ENCODE measurements at regions not wholly inside any gene's neighbourhood (a gene's known extent, or its start where the extent isn't known, plus 50 kb on each side); places are given as distances from the start of the nearest gene placed in this dataset.
"Not testable (repeated sequence)": the region's sequence is repeated elsewhere in the genome, so short reads cannot be mapped to it uniquely, and the experiment has no call there.

- no peak for DNase-seq (ENCODE audit: low read depth, low spot score)
- H3K4me3 ChIP-seq (ENCODE audit: low read depth, low read length) = no peak overlapping the region
- TF ChIP-seq, protein P1, sequence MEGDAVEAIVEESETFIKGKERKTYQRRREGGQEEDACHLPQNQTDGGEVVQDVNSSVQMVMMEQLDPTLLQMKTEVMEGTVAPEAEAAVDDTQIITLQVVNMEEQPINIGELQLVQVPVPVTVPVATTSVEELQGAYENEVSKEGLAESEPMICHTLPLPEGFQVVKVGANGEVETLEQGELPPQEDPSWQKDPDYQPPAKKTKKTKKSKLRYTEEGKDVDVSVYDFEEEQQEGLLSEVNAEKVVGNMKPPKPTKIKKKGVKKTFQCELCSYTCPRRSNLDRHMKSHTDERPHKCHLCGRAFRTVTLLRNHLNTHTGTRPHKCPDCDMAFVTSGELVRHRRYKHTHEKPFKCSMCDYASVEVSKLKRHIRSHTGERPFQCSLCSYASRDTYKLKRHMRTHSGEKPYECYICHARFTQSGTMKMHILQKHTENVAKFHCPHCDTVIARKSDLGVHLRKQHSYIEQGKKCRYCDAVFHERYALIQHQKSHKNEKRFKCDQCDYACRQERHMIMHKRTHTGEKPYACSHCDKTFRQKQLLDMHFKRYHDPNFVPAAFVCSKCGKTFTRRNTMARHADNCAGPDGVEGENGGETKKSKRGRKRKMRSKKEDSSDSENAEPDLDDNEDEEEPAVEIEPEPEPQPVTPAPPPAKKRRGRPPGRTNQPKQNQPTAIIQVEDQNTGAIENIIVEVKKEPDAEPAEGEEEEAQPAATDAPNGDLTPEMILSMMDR (IDR thresholded peaks at IDR 0.05; ENCODE audit: low read depth, low read length) = no peak
- in situ Hi-C loops (cut with HindIII; ENCODE audit: low sequenced_read_pairs) = no loop called here
Observed at GRCh38 chr2:83994633-83995179, 464.4 kb downstream of the SUCLG1 start.

- TF ChIP-seq, protein P1 (IDR thresholded peaks at IDR 0.05; ENCODE audit: low read depth, low read length) = no peak
- in situ Hi-C loops (cut with HindIII; ENCODE audit: low sequenced_read_pairs) = no loop called here
- H3K4me3 ChIP-seq (ENCODE audit: low read depth, low read length) = no peak overlapping the region
- no peak for DNase-seq (ENCODE audit: low read depth, low spot score)
Observed at GRCh38 chr2:83993873-83994632, 465.0 kb downstream of the SUCLG1 start.

DNA sequence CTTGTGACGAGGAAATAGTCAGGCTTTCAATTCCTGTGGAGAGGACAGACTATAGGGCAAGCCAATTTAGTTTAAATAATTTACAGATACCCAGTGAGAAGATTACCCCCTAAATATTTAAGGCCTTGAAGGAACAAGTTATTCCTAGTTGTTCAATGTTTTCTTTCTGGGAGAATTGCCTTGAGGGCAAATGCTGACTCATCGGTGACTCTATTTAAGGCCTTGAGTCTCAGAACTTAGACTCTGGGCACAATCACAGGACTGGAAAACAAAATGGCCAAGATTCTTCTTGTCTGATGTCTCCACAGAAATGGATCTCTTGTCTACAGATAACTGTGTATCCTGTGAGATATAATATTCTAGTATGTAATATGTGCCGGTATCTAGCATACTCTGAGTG lies 467.1 kb downstream of the SUCLG1 start:
- TF ChIP-seq, protein P1 (IDR thresholded peaks at IDR 0.05; ENCODE audit: low read depth, low read length) = no peak
- in situ Hi-C loops (cut with HindIII; ENCODE audit: low sequenced_read_pairs) = no loop called here

GRCh38 chr2:83990636-83991035 lies 468.4 kb downstream of the SUCLG1 start:
- no peak overlapping the region for H3K4me3 ChIP-seq (ENCODE audit: low read depth, low read length)
- TF ChIP-seq, protein P1 (IDR thresholded peaks at IDR 0.05; ENCODE audit: low read depth, low read length) = no peak
- no peak for DNase-seq (ENCODE audit: low read depth, low spot score)
- in situ Hi-C loops (cut with HindIII; ENCODE audit: low sequenced_read_pairs) = no loop called here

More for the DNA sequence above, 467.1 kb downstream of the SUCLG1 start:
- no peak overlapping the region for H3K4me3 ChIP-seq (ENCODE audit: low read depth, low read length)
- DNase-seq (ENCODE audit: low read depth, low spot score) = no peak

DNA sequence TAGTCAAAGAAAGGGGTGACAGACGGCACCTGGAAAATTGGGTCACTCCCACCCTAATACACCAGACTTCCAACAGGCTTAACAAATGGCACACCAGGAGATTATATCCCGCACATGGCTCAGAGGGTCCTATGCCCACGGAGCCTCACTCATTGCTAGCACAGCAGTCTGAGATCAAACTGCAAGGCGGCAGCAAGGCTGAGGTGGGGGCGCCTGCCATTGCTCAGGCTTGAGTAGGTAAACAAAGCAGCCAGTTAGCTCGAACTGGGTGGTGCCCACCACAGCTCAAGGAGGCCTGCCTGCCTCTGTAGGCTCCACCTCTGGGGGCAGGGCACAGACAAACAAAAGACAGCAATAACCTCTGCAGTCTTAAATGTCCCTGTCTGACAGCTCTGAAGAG lies 482.5 kb downstream of the SUCLG1 start:
- DNase-seq (ENCODE audit: low read depth, low spot score); H3K4me3 ChIP-seq (ENCODE audit: low read depth, low read length); in situ Hi-C loops (cut with HindIII; ENCODE audit: low sequenced_read_pairs): not testable (repeated sequence)

DNA sequence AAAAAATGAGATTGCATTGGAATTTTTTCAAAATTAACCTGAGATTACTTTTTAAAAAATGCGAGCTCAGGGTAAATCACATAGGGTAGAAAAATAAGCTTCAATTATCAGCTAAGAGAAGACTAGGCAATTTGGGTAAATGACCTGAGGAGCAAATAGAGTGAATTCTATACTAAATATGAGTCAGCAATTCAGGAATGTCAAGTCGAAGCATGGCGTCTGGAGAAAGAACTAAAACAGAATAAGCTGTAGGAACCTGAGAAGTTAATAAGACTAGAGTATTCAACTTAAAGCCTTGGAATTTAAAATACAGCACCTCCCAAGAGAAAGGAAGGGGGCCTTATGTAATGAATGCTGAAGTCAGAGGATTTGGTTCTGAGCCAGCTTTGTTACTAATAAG lies 487.0 kb downstream of the SUCLG1 start:
- H3K4me3 ChIP-seq (ENCODE audit: low read depth, low read length) = no peak overlapping the region
- no peak for DNase-seq (ENCODE audit: low read depth, low spot score)
- TF ChIP-seq, protein P1 (IDR thresholded peaks at IDR 0.05; ENCODE audit: low read depth, low read length) = no peak
- in situ Hi-C loops (cut with HindIII; ENCODE audit: low sequenced_read_pairs) = no loop called here

DNA sequence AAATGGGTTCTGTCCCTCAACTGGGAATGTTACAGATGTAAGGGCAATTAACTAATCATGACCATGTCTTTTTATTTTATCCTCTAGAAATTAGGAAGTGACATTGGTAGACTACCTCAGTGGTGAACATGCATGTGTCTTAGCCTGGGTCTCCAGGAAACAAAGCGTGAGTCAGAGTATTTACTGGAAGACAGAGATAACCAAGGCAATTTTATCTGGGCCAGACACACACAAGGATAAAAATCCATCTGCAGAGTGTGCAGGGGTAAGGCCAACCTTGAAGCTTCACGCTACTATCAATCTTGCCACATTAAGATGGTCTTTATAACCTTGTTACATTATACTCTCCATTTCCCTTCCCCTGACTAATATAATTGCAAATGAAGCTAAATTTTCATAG lies 487.5 kb downstream of the SUCLG1 start:
- TF ChIP-seq, protein P1 (IDR thresholded peaks at IDR 0.05; ENCODE audit: low read depth, low read length) = no peak
- DNase-seq (ENCODE audit: low read depth, low spot score) = no peak
- in situ Hi-C loops (cut with HindIII; ENCODE audit: low sequenced_read_pairs) = no loop called here
- H3K4me3 ChIP-seq (ENCODE audit: low read depth, low read length) = no peak overlapping the region

All from astrocyte of the spinal cord (primary cell).